GM21529 (cell line): ENCODE measurements at regions not wholly inside any gene's neighbourhood (a gene's known extent, or its start where the extent isn't known, plus 50 kb on each side); places are given as distances from the start of the nearest gene placed in this dataset.
"Not testable (repeated sequence)": the region's sequence is repeated elsewhere in the genome, so short reads cannot be mapped to it uniquely, and the experiment has no call there.

Source experiments
- ATAC-seq: cut with Tn5 transposase; IDR thresholded peaks from one replicate; pipeline ENCODE4 v1.9.1; 2021; ENCODE audit not compliant: unreplicated experiment

DNA sequence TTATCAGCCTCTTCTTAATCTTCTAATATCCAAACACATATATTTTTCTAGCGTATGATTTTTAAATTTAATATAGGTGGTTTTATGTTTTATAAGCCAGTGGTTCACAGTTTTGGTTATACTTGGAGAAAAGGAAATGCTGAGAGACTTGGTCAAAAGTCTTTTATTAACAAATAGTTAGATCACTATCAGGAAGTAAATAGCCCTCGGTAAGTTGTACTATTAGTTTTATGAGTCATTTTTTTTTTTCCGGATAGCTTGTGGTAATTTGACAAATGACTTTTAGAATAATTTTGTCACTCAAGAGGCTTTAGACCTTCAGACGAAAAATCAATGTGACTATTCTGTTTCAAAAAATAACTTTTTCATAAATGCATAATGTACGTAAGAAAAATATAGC is 232.2 kb upstream of the ROBO1 start:
- ATAC-seq = no peak

DNA sequence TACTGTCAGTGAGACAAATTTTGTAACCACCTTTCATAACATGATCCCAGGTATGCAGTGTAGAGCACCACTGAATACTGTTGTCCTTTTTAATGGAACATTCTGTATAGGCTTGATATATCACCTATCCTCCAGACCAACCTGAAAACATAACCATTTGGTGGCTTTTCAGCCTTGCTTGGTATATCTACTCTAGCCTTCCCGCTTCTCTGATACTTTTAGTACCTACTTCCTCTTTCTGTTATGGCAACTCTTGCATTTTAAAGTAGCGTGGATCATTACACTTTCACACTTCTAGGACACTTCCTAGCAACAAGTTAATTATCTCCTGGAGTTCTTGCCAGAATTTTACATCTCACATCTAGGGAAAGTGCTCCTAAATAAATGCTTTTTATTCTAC is 226.6 kb upstream of the ROBO1 start:
- no peak for ATAC-seq

DNA sequence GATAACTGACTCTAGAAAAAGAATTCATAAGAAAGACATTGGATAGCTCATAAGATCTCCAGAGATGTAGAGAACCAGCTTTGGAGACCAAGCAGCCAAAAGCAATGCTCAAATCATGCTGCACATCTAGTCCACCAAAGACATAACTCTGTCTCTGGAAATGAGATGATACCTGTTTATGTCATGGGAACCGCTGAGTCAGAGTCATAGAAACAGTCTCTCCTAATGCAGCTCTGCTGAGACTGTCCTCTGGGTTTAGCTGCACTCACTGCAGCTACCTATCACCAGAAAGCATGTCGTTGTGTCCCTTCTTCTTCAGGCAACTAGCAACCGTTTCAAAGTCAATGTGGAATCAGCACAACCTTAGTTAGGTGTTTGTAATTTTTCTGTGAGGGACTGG is 218.5 kb upstream of the ROBO1 start:
- ATAC-seq = no peak

DNA sequence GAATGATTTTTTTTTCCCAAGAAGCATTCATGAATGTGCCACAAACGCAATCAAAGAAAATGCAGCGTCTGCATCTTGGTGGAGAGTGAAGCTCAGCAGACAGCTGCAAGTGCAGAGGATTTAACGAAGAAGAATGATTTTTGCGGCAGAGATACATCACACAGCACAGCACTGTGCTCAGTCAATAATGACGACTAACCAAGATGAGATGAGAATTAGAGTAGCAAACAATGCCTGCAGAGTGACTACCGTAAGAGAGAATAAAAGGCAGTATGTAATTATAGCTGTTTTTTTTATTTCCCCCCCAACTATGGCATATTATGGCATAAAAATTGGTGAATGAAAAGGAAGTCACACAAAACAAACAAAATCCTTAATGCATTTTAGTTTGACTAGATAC is 218.0 kb upstream of the ROBO1 start:
- ATAC-seq = no peak

DNA sequence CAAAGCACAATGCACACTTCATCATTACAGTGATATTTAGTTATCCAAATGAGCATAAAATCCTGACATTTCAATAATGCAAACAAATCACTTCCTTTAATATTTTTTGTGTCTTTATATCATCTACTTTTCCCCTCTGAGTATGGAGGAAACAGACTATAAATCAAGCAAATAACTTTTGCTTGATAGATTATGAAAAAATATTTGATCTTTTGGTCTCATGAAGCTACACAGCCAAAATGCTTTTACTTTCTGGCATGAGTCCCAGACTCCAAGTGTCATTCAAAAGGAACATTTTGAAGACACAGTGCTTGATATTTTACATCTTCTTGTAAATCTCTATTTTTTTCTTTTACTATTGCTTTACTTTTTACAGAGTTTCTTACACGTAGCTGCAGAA is 215.3 kb upstream of the ROBO1 start:
- no peak for ATAC-seq

DNA sequence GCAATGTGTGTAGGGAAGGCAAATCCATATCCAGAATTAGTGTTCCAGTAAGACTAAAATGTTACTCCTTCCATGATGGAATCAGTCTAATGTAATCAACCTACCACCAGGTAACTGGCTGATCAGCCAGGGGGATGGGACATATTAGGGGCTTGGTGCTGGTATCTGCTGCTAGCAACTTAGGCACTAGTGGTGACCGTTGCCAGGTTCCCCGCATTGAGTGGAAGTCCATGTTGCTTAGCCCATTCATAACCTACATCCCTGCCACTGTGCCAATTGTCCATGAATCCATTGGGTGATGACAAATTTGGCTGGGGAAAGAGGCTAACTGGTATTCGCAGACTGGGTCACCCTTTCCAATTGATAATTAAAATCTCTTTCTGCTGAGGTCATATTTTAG is 212.2 kb upstream of the ROBO1 start:
- no peak for ATAC-seq

DNA sequence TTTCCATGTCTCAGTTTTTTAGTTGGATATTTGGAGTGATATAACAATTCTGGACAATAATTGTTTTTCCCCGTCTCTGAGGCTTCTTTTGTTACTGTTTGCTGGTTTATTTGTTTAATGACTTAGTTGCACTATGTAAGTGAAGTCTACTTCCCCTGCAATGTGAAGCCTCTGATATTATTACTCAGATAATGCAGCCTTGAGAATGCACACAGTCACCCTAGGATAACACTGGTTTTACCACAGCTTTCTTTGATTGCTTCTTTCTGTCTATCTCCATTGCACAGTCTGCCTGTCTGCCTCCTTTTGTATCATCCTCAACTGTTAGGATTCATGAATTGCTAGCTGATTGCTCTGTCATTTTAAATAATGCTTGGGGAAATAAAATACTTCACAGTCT is 208.7 kb upstream of the ROBO1 start:
- no peak for ATAC-seq

DNA sequence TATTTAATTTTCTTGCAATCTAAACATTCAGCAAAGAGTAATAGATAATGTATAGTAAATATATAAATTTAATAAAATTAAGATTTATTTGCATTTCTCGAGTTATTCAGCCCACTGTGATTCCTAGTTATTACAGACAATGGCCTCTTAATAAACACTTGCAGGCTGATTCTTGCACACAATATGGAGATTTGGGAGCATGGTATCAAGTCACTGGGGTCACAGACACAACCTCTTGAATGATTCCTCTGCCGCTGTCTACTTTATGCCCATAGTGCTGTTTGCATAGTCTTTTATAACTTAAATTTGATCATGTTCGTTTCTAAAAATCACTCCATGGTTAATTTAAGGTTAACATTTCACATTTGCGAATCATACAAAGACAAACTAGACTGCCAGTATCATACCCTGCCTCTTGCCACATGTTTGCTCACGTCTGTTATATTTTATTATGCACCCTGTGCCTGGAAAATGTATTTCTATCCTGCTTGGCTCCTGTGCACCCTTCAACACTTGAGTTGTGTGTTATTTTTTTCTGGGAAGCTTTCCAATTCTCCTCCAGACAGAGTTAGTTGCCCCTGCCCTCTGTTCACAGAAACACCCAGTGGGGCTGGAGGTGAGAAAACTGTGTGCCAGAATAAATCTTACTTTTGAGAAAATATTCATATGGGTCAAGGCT is 206.3 kb upstream of the ROBO1 start:
- no peak for ATAC-seq

DNA sequence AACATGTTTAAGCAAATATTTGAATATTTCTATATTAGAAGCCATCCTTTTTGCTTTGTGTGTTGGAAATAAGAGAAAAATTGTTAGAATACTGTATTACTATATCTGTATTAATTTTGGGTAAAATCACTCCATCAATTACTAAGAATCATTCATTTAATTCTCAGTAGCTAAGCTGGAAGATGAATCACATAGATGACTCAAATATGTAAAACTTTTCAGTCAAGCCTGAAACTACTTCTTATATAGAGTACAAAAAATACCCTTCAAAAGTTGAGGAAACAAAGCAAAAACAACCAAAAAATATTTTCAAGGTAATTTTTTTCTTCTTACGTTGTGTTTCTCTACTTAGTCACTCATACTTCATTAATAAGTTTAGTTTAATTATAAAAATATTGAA is 205.7 kb upstream of the ROBO1 start:
- ATAC-seq = no peak

DNA sequence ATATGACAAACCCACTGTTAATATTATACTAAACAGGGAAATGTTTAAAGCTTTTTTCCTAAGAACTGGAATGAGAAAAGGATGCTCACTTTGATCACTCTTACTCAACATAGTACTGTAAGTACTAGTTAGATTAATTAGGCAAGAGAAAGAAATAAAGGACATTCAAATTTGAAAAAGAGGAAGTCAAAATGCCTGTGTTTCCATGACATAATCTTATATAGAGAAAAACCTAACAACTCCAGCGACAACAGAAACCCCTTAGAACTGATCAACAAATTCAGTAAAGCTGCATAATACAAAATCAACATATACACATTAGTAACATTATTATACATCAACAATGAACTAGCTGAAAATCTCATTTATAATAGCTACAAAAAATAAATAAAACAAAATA is 200.6 kb upstream of the ROBO1 start:
- no peak for ATAC-seq

DNA sequence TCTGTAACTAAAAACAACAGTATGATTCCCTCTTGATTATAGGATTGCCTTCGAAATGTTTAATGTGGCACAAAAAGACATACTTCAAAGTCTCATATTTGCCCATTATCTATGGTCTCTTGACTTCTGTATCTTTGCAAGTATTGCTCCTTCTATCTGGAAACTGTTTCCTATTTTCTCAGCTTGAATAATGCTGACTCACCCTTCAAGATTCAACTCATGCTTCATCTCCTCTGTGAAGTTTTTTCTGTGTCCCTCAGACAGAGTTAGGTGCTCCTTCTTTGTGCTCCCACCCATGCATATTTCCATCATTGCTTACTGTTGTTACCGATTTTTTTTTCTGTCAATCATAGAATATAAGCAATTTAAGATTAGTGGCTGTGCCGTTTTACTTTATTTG is 192.8 kb upstream of the ROBO1 start:
- no peak for ATAC-seq

DNA sequence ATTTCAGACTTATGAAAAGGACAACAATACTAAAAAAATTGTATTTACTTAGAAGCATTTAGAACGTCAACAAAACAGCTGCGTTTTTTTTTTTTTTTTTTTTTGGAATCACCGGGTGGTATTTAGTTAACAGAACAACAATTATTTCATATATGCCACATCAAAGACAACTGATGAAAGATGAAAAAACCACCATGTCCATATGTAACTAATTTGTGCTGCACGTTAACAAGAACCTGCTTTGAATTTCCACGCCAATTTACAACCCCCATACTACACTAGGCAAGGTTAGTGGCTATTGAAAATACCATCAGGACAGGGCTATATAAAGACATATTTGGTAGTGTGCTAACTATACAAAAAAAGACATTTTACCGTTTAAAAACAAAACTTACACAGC is 189.3 kb upstream of the ROBO1 start:
- no peak for ATAC-seq

DNA sequence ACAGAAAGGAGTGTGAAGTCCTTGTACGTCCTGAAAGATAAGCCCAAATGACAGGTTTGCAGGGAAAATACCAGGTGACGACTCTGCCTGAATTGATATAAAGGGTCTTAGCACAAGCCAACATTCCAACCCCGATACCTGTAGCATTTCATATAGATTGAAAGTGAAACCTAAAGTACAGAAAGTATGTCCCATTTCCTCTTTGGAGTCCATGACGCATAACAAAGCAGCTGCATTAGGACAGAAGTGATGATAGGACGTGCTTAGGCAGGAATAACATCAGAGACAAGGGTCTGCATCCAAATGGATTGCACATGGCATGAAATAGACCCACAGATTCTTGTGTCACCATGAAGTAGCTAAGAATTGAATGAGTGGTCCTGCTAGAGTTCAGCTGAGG is 187.0 kb upstream of the ROBO1 start:
- no peak for ATAC-seq

DNA sequence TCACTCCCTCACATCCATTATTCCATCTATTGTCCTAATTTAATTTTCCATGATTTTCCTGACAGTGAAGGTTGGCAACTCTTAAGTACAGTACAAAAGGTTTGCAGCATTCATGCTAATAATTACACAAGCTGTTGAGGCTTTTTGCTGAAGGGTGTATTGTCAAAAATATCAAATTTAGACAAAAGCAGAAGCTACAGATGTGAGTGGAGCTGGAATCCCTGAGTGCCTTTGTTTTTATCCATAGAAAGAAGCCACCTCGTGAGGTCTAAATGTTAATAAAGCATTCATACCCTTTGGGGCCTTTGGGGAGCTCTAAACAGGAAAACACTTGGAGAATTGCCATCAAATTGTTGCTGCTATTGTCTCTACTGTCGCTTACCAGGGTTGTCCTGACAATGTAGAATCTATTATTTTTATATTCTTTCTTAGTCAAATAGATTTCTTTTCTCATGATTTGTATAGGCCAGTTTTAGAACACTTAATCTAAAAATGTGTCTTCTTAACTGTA is 185.8 kb upstream of the ROBO1 start:
- ATAC-seq = no peak

DNA sequence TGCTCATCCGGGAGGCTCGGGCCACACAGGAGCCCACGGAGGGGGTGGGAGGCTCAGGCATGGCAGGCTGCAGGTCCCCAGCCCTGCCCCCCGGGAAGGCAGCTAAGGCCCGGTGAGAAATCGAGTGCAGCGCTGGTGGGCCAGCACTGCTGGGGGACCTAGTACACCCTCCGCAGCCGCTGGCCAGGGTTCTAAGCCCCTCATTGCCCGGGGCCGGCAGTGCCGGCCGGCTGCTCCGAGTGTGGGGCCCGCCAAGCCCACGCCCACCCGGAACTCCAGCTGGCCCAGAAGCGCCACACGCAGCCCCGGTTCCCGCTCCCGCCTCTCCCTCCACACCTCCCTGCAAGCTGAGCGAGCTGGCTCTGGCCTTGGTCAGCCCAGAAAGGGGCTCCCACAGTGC is 183.6 kb upstream of the ROBO1 start:
- not testable (repeated sequence) for ATAC-seq

DNA sequence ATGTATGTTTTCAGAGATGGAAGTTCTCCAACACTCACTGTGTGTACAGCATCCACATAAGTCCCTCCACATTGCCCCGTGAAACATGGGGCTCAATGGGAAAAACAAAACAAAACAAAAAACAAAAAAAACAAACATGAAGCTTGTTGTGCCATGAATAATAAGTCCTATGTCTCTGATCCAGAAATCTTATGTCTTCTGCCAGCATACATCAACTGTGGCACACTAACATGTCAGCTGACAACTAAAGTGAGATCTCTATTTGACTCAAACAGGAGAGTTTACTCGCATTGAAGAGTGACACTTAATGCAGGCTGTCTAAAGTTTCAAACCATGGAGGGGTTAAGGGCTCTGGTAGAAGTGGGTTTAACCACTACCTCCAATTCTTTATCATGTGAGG is 180.2 kb upstream of the ROBO1 start:
- ATAC-seq = no peak

DNA sequence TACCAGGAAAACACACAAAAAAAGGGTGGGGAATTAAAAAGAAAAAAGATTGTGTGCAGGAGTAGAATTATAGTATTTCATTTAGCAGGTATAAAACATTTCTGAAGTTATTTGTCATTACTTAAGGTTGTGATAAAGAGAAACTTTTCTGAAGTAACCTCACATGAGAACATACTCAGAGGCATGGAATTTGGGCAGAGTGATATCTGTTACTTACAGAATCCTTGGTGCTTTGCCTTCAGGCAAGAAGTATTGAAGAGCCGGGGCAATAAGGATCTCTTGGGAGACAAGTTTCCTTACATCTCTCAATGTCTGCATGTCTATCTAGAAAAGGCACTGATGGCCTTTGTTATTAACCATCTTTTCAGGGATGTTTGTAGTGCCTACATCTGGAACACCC is 179.7 kb upstream of the ROBO1 start:
- no peak for ATAC-seq

DNA sequence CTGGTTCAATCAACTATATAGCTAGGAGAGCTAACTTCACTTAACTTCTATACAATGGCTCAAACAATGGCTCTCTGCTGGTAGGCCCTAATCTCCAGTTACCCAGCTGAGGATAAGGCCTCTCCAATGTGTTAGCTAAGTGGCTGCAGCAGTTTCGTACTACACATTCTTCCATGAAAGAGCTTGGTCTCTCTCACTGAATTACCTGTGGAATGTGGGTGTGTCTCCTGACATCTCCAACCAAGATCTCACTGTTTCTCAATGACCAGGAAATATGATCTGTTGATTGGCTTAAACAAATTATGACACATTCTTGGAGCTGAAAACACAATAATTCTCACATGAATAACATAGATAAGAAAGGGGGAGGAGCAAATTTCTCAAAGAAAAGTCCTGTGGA is 169.8 kb upstream of the ROBO1 start:
- no peak for ATAC-seq

DNA sequence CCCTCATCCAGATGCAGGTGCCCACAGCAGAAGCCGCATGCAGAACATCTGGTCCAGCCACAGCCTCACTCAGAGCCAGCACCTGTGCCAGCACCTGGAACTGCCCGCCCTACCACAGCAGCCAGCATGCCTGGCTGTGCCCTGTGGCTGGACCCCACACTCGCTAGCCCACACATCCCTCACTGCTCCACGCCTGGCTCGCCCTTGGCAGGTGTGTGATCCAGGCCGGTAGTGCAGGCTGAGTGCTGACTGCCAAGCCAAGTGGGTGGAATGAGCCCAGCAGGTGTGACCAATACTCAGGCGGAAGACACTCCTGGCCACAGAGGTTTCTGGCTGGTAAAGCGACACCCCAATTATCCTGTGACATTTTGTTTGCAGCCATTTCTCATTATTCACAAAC is 162.4 kb upstream of the ROBO1 start:
- ATAC-seq = no peak

DNA sequence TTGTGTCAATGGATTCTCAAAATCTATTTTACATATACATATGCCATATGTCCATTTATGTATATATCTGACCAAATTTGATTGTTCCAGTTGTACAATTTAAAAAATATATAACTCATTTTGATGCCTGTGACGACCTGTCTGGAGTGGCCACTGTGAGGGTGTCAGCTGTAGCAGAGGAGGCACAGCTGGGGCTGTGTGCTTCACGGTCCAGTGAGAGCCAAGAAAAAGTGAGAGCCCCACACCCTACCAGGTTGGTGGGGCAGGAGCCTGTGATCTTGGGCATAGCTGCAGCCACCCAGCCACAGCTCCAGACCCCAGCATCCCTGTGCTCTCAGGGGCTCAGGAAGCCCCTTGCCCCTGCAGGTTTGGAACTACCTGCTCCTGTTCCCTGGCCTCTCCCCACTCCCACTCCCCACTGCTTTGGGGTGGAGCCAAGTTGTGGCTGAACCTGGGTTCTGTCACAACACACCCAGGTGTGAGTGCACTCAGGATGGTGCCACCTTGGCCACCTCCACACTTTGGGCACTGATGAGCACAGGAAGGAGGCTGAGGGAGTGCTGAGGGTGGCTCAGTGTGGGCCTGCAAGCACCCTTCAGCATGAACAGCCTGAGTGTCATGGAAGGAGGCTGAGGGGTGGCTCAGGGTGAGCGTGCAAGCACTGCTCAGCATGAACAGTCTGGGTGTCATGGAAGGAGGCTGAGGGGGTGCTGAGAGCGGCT is 161.1 kb upstream of the ROBO1 start:
- ATAC-seq = no peak

DNA sequence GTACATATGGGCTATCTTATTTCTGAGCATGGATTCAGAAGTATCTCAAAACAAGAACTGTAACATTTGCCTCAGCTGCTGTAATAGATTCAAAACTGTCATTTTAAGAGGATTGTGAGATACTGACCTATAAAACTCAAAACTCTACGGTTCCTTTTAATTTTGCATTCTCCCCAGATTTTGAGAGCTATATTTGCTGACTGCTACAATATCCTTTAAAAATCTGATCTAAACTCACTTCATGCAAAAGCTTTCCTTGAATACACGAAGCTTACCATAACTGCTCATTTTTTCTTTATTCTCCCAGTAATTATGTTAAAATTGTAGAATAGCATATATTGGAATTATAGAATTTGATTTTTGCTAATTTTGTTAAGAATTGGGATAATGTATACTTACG is 158.7 kb upstream of the ROBO1 start:
- no peak for ATAC-seq

DNA sequence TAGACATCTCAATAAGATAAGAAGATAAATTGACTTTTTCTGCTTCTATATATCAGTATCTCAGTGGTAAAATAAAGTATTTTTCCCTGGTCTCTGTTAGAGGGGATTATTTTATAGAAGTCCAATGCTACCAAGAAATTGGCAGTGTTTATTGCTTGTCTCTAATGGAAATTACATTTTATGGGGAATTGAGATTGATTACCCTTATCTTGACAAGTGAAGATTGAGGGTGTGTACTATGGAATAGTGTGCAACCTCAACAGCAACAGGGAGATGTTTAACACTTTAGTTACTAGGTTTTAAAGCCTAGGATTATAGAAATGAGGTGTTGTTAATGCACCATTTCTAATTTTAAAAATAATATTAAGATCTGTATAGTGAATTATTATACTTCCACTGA is 154.8 kb upstream of the ROBO1 start:
- no peak for ATAC-seq

DNA sequence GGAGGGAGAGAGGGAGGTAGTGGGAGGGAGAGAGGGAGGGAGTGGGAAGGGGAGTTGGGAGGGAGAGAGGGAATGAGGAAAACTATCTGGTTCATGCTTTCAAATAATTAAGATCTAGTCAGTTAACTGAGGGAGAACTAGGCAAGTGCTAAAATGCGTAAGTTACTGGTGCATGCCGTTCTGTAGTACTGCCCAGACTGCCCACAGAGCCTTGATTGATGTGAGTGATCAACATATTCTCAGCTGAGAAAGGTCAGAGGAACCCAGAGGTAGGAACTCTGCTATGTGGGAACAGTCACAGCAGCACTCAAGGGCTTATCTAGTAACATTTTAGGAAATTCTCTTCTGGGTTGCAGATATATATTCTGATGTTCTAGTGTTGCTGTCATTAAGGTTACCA is 149.8 kb upstream of the ROBO1 start:
- ATAC-seq = no peak
